ENCODE measurements at regions not wholly inside any gene's neighbourhood (a gene's known extent, or its start where the extent isn't known, plus 50 kb on each side); places are given as distances from the start of the nearest gene placed in this dataset.

DNA sequence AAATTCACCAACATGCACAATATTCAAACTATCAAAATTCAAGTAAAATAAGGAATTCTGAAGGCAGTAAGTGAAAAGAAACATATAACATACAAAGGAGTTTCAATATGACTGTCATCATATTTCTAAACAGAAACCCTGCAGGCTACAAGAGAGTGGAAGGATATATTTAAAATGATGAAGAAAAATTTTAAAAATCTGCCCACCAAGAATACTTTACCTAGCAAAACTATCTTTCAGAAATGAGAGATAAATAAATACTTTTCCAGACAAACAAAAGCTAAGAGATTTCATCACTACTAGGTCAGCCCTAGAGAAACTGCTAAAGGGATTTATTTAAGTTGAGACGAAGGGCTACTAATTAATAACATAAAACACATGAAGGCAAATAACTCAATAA is 73.8 kb upstream of the MANEA start:
- no peak for DNase-seq (ENCODE audit: low read depth in 1 of 2, low spot score in 1 of 2)
- in situ Hi-C loops (cut with HindIII; ENCODE audit: low pct_unique_long_range_greater_than_20kb, low sequenced_read_pairs), result no loop called here
- TF ChIP-seq JUND (IDR thresholded peaks at IDR 0.05; ENCODE audit: low read depth), result no peak

DNA sequence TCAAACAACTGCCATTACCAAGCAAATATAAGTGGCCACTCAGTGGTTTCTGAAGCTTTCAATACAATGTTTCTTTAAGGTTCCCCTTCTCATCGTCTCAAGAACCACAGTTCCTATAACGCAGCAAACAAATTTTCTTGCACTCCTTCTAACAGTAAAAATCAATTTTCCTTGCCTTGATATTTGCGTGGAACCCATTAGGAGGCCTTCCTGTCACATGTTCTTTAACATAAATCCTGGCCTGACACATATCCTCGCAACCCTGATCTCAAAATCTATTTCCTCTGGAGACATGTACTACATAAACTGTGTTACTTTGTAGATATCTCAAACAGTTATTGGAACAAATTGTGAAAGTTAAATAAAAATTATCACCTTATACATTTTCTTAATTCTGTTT is 65.9 kb upstream of the MANEA start:
- in situ Hi-C loops (cut with HindIII; ENCODE audit: low pct_unique_long_range_greater_than_20kb, low sequenced_read_pairs), result no loop called here
- no peak for TF ChIP-seq JUND (IDR thresholded peaks at IDR 0.05; ENCODE audit: low read depth)
- no peak for DNase-seq (ENCODE audit: low read depth in 1 of 2, low spot score in 1 of 2)

DNA sequence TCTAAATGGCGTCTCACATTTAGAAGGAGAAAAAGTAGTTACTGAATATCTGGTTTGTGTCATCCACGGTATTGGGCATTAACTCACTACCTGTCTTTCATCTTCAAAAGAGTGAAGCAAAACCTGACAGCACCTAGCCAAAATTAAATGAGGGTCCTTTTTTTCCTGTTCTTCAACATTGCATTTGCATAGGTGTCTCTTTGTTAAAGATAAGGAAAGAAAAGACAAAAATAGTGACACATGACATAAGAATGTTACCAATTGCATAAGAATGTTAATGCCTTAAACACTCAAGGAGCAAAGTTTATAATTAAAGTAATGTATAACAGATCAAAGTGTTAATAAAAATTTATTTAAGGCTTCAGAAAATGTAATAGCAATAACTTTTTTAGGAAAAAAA is 61.4 kb upstream of the MANEA start:
- TF ChIP-seq JUND (IDR thresholded peaks at IDR 0.05; ENCODE audit: low read depth), result no peak
- in situ Hi-C loops (cut with HindIII; ENCODE audit: low pct_unique_long_range_greater_than_20kb, low sequenced_read_pairs), result no loop called here
- no peak for DNase-seq (ENCODE audit: low read depth in 1 of 2, low spot score in 1 of 2)

DNA sequence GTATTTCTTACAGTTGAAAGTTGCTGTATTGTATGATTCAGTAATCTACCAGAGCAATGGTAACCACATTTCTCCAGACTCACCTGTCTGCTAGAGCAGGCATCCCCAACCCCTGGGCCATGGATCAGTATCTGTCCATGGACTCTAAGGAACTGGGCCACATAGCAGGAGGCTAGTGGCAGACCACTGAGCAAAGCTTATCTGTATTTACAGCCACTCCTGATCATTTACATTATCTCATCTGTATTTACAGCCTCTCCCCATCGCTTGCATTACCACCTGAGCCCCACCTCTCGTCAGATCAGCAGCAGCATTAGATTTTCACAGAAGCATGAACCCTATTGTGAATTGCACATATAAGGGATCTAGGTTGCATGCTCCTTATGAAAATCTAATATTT is 60.3 kb upstream of the MANEA start:
- TF ChIP-seq JUND (IDR thresholded peaks at IDR 0.05; ENCODE audit: low read depth), result no peak
- in situ Hi-C loops (cut with HindIII; ENCODE audit: low pct_unique_long_range_greater_than_20kb, low sequenced_read_pairs), result no loop called here
- no peak for DNase-seq (ENCODE audit: low read depth in 1 of 2, low spot score in 1 of 2)

DNA sequence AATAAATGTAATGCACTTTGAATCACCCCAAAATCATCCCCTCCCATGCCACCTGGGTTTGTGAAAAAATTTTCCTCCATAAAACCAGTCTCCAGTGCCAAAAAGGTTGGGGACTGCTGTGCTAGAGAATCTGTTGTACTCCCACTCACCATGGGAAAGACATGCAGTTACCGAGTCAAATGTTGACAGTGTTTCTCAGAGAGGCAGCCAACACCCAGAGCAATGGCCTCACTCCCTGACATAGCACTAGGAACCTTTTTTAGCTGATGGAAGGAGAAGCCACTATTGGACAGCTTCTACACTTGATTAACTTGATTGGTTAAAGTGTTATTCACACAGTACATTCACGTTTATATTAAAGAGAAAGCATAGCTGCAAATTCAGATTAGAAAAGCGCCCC is 59.8 kb upstream of the MANEA start:
- DNase-seq (ENCODE audit: low read depth in 1 of 2, low spot score in 1 of 2), result no peak
- no peak for TF ChIP-seq JUND (IDR thresholded peaks at IDR 0.05; ENCODE audit: low read depth)
- in situ Hi-C loops (cut with HindIII; ENCODE audit: low pct_unique_long_range_greater_than_20kb, low sequenced_read_pairs), result no loop called here

DNA sequence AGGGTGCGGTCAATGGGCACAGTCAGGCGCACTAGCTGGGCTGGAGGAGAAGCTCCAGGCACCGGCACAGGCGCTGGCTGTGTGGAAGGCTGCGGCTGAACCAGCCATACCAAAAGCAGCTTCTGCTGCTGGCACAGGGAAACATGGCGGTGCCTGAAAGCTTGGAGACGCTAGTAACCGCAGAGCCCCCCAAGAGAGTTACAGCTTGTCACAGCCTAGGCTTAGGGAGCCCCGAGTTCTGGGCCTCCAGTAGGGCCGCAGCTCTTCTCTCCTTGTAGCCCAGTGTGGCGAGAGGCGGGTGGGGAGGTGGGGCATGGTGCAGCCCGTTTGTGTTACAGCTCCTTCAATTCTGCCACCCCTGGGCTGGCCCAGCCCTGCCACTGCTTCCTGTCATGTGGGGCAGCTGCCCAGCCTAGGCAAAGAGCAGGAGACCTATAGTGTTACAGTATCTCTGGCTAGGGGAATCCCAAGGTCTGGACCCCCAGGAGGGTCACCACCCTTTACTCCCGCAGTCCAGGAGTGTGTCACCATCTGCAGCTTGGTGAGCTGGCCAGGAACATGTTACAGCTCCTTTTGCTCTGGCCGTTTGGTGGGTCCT is 58.6 kb upstream of the MANEA start:
- no peak for DNase-seq (ENCODE audit: low read depth in 1 of 2, low spot score in 1 of 2)
- in situ Hi-C loops (cut with HindIII; ENCODE audit: low pct_unique_long_range_greater_than_20kb, low sequenced_read_pairs), result no loop called here
- TF ChIP-seq JUND (IDR thresholded peaks at IDR 0.05; ENCODE audit: low read depth), result no peak

DNA sequence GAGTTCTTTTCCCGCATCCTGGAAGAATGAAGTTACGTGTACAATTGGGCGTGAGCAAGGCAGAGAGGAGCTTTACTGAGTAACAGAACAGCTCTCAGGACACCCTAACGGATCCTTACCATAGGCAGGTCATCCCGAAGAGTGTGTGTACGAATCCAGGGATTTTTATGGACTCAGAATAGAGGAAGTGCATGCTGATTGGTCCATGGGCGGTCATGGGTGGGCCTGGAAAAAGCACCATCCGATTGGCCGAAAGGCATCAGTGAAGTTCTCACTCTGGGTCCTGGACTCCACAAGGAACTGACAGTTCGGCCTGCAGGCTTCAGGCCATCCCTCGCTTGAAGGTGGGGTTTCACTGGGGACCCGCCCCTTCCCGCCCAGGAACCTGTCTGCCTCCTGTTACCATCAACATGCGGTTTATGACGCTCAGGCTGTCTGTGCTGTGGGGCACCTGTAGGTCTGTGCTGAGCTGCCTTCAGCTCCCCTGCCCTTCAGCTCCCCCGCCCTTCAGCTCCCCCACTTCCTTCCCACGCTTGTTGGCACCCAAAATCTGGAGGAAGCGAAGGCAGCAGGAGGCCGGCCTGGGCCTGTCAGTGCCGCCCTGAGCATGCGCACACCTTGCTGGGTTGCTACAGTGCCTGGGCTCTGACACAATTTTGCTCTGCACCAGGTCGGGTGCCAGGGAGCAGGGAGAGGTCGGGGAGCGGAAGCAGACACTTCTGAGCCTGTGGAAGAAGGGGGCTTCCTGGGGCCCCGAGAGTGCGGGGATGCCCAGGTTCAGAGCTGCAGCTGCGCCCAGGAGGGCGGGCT is 57.9 kb upstream of the MANEA start:
- TF ChIP-seq JUND (IDR thresholded peaks at IDR 0.05; ENCODE audit: low read depth), result no peak
- in situ Hi-C loops (cut with HindIII; ENCODE audit: low pct_unique_long_range_greater_than_20kb, low sequenced_read_pairs), result no loop called here
- DNase-seq (ENCODE audit: low read depth in 1 of 2, low spot score in 1 of 2), result no peak

DNA sequence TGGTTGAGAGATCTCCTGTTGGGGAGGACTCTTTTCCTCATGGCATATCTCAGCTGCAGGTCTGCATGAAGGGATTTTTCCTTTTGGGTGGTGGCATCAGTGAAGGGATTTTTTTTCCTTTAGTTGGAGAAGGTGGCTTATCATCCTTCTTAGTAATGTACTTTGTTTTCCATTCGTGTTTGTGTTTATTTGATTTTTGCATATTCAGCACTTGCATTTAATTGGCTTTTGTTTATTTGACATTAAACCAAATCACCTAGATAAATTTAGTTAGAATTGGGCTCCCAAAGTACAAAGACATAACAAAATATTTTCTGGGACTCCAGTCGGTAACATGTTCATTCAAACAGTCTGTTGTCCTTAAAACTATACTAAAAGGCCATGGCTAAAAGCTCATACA is 56.2 kb upstream of the MANEA start:
- no peak for TF ChIP-seq JUND (IDR thresholded peaks at IDR 0.05; ENCODE audit: low read depth)
- no peak for DNase-seq (ENCODE audit: low read depth in 1 of 2, low spot score in 1 of 2)
- in situ Hi-C loops (cut with HindIII; ENCODE audit: low pct_unique_long_range_greater_than_20kb, low sequenced_read_pairs), result no loop called here
